HG03103 (cell line): ENCODE measurements at regions not wholly inside any gene's neighbourhood (a gene's known extent, or its start where the extent isn't known, plus 50 kb on each side); places are given as distances from the start of the nearest gene placed in this dataset.

ENCODE experiments used
- ATAC-seq: cut with Tn5 transposase; IDR thresholded peaks from one replicate; pipeline ENCODE4 v1.9.1; 2021; ENCODE audit warnings: low read depth; ENCODE audit not compliant: unreplicated experiment

- no peak for ATAC-seq
These were observed 78.0 kb downstream of the ZIC5 start for GRCh38 chr13:99893567-99893966.

GRCh38 chr13:99892866-99893504 is 78.6 kb downstream of the ZIC5 start:
- ATAC-seq = no peak

DNA sequence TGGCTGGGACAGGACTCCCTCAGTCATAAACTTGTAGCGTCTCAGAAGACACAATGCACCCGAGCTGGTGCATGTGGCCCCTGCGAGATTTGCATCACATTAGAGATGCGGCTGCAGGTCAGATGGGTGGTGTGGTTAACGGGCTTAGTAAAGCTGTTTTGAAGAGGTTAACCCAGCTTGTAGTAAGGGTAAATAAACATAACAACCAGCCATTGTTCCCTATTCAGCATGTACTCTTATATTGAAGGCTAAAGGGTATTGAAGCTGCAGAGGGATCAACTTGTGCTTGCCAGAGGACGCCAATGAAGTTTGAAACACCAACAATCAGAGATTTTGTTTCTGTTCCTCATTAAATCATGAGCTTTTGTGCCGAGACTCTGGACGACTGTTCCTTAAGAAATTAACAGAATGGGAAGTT is 79.4 kb downstream of the ZIC5 start:
- ATAC-seq = no peak

DNA sequence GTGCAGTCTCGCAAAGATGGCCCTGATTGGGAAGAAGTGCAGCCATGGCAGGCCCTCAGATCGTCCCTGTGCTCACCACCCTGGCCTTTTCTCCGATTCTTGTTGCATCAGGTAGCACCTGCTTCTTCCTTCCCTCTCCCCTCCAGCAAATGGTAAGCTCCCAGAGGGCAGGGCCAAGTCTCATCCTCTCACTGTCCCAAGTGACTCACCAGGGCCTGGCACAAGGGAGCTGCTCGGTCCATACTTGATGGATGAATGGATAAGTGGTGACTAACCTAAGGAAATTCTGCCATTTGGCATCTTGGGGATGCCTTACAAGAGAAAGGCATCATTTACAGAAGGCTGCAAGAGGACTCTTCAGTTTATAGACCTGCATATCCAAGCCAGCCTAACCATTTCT is 84.9 kb downstream of the ZIC5 start:
- no peak for ATAC-seq

DNA sequence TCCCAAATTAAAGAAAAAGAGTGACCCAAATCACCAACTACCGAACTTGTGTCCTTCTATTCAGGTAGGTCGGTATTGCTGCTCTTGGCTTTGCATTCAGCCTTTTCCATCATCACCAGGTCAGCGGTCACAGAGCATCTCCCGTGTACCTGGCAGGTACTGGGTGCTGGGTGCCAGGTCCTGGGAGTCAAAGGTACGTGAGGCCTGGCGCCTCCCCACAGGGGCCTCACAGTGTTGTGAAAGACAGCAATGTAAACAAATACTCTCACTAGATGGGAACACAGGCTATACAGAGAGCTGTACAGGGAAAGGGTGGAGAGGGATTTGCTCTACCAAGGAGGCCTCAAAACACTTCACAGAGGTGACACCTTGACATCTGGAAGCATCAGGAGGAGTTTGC is 86.7 kb downstream of the ZIC5 start:
- ATAC-seq = no peak

DNA sequence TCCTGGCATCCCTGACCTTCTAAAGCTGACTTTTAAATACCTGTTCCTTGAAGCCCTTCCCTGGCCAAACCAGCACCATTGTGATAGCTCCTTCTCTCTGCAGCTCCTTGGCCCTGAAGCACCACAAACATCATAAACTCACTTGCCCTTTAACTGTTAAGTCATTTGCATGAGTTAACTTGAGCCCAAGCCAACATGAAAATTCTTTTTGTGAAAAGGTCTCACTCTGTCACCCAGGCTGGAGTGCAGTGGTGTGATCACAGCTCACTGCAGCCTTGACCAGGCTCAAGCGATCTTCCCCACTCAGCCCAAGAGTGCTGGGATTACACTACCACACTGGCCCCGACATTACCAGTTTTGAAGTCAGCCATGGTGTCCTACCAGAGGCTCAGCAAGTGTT is 87.8 kb downstream of the ZIC5 start:
- ATAC-seq = no peak

- no peak for ATAC-seq
These were observed 92.5 kb downstream of the ZIC5 start for GRCh38 chr13:99878921-99879610.

- no peak for ATAC-seq
These were observed 94.9 kb downstream of the ZIC5 start for GRCh38 chr13:99876651-99877050.

GRCh38 chr13:99875391-99875790 is 96.2 kb downstream of the ZIC5 start:
- ATAC-seq = no peak

DNA sequence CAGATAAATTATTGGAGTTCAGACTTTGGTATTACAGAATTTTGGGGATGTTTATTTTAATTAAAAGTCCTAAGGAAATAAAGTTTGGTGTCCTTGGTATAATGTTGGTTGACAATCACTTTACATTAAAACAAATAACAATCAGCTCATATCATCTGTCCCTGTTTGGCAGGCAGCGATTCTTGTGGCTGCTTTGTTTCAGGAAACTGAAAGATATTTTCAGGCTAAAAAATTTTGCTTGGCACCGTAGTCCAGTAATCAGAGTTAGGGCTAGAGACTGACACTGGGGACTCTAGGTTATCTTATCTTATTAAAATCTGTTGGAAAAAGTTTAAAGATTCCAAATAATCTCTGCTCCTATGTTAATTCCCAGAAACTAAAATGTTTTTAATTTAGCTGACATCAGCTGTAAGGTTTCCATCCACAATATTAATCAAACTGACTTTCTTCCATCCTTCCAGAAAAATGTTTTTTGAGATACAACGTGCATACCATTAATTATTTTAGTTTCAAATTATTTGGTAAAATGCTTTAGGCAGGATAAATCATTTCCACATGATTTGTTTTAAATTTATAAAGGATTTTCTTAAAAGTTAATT is 97.6 kb downstream of the ZIC5 start:
- no peak for ATAC-seq

- ATAC-seq = no peak
These were observed 98.4 kb downstream of the ZIC5 start for GRCh38 chr13:99873141-99873540.

DNA sequence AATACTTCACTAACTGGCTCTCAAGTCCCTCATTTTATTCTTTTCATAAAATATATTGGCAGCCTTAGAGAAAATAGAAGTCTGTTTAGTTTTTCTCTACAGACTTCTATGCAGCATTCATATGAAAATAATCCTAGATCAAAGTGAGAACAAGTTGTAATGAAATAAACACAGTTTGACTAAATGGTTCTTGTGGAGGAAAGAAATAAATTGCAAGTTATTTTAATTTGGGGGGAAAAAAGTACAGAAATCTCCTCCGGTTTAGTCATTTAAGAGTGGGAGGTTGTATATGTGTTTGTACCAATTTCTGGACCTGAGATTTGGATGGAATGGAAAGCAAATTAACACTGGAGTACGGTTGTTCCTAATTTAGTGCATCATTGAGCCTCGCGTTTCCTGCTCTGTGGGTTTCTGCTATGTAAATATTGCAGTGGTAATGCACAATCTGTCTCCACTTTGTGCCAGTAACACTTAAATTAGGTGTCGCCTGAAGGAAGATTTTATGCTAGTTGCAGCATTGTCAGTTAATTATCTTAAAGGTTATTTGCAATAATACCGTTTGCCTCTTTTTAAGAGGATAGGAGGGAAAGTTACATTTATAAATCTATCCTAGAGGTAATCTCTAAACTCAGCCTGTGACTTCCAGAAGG is 100.2 kb downstream of the ZIC5 start:
- ATAC-seq = no peak

- no peak for ATAC-seq
These were observed 101.0 kb downstream of the ZIC5 start for GRCh38 chr13:99870541-99870940.

- no peak for ATAC-seq
These were observed 101.7 kb downstream of the ZIC5 start for GRCh38 chr13:99869830-99870229.

- ATAC-seq = no peak
These were observed 102.8 kb downstream of the ZIC5 start for GRCh38 chr13:99868767-99869166.

- ATAC-seq = no peak
These were observed 103.9 kb downstream of the ZIC5 start for GRCh38 chr13:99867535-99868257.

- no peak for ATAC-seq
These were observed 104.8 kb downstream of the ZIC5 start for GRCh38 chr13:99866781-99867180.

- no peak for ATAC-seq
These were observed 106.1 kb downstream of the ZIC5 start for GRCh38 chr13:99865420-99865930.

DNA sequence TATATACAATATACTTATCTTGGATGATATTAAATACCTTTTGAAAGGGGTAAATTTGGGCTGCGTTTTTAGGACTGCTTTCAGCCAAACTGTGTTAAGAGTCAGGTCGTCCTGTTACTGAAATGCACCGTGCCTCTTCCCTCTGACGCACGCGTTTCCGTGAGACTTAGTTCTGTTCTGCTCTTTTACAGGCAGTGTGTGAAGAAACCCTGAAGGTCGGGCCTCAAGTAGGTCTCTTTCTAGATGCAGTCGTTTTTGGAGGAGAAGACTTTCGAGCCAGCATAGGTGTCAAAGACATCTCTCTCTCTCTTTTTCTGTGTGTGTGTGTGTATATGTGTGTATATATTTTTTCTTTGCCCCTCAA is 107.0 kb downstream of the ZIC5 start:
- no peak for ATAC-seq

DNA sequence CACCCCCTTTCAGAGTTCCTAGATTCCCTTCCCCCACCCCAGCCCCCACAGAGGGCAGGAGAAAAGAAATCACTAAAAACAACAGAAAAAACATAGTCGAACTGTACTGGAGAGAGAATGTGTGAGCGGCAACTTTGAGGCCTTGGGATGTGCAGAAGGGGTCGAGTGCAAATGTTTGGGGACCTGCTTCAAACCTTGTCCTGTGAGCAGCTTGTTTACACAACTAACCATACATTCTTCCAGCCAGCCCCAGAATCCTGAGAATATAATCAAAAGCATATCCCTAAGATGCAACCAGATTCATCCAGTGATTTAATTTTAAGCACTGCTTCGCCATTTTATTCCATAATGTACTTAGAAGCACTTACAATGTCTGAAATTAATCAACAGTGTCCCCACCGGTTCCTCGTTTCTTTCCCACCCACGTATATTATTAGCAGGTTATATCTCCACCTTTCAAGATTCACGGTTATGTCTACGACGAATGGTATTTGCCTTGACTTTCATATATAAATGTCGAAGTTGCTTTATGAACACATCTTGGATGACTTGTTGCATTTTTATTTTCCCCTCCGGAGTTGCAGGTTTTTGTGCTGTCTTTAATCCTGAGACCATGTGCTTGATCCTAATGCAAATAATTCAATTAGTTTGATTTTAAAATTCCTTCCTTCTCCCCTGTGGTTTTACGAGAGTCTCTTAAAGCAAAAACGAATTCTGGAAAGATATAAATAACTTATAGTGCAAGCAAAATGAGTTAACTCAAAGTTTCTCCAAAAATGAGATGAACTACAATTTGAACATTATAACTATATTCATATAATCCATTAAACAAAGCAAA is 107.6 kb downstream of the ZIC5 start:
- no peak for ATAC-seq
